ENCODE measurements at regions not wholly inside any gene's neighbourhood (a gene's known extent, or its start where the extent isn't known, plus 50 kb on each side); places are given as distances from the start of the nearest gene placed in this dataset.

DNA sequence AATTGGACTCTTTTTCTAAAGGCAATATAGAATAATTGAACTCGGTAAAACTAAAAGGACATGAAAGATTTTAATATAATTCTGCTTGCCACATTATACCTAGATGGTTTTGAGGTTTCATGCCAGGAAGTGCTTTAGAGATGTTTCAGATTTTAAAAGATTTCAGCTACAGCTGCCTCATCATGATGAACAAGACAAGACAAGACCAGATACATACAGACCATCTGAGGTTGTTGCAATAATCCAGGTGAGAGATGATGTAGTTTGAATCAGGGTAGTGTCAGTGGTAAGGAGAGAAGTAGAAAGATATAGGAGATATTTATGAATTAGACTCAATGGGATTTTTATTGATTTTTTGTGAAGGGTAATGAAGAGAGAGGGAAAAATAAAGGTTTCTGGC, 374.3 kb upstream of the HSF2 start:
- no peak for TF ChIP-seq U2AF1 (optimal IDR thresholded peaks at IDR 0.05; ENCODE audit: low read depth, low read length)
- TF ChIP-seq, protein P1, sequence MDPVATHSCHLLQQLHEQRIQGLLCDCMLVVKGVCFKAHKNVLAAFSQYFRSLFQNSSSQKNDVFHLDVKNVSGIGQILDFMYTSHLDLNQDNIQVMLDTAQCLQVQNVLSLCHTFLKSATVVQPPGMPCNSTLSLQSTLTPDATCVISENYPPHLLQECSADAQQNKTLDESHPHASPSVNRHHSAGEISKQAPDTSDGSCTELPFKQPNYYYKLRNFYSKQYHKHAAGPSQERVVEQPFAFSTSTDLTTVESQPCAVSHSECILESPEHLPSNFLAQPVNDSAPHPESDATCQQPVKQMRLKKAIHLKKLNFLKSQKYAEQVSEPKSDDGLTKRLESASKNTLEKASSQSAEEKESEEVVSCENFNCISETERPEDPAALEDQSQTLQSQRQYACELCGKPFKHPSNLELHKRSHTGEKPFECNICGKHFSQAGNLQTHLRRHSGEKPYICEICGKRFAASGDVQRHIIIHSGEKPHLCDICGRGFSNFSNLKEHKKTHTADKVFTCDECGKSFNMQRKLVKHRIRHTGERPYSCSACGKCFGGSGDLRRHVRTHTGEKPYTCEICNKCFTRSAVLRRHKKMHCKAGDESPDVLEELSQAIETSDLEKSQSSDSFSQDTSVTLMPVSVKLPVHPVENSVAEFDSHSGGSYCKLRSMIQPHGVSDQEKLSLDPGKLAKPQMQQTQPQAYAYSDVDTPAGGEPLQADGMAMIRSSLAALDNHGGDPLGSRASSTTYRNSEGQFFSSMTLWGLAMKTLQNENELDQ (CRISPR knock-in tag; IDR thresholded peaks at IDR 0.05; ENCODE audit: borderline replicate concordance) = no peak
- no peak for TF ChIP-seq EP300 (IDR thresholded peaks at IDR 0.05; ENCODE audit: low read length)
- no peak for TF ChIP-seq ELF1 (tag; IDR thresholded peaks at IDR 0.05)
- TF ChIP-seq ZNF175 (CRISPR knock-in tag; IDR thresholded peaks at IDR 0.05; ENCODE audit: low read depth) = no peak
- TF ChIP-seq ZNF274 (IDR thresholded peaks at IDR 0.05; ENCODE audit: borderline replicate concordance, low read depth, low read length) = no peak
- TF ChIP-seq, protein P2, sequence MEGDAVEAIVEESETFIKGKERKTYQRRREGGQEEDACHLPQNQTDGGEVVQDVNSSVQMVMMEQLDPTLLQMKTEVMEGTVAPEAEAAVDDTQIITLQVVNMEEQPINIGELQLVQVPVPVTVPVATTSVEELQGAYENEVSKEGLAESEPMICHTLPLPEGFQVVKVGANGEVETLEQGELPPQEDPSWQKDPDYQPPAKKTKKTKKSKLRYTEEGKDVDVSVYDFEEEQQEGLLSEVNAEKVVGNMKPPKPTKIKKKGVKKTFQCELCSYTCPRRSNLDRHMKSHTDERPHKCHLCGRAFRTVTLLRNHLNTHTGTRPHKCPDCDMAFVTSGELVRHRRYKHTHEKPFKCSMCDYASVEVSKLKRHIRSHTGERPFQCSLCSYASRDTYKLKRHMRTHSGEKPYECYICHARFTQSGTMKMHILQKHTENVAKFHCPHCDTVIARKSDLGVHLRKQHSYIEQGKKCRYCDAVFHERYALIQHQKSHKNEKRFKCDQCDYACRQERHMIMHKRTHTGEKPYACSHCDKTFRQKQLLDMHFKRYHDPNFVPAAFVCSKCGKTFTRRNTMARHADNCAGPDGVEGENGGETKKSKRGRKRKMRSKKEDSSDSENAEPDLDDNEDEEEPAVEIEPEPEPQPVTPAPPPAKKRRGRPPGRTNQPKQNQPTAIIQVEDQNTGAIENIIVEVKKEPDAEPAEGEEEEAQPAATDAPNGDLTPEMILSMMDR (IDR thresholded peaks at IDR 0.05 in 2 of 3, conservative IDR thresholded peaks at IDR 0.05 in 1 of 3; ENCODE audit: insufficient read depth in 2 of 3, low read depth in 1 of 3, low read length in 3 of 3) = no peak
- TF ChIP-seq SREBF1 (IDR thresholded peaks at IDR 0.05; ENCODE audit: borderline replicate concordance, low read depth, low read length) = no peak

Measured in K562 (cell line).